B cell (primary cell): ENCODE measurements at regions not wholly inside any gene's neighbourhood (a gene's known extent, or its start where the extent isn't known, plus 50 kb on each side); places are given as distances from the start of the nearest gene placed in this dataset.

Experiments used
- ATAC-seq: fragments of 200-7000 bp; cut with Tn5 transposase; one replicate; pipeline ENCODE4 v1.10.0; 2021; ENCODE audit warnings: low read depth, mild to moderate bottlenecking, moderate number of reproducible peaks, moderate library complexity
- CTCF ChIA-PET: fragments of 350-600 bp; sonication (Branson Sonifier 250); formaldehyde crosslinking; loops from one replicate; lab custom pipeline; 2021; ENCODE audit warnings: antibody characterized with exemption, inconsistent platforms; lab: Charles Lee
- POLR2A ChIA-PET: fragments of 350-600 bp; sonication (Branson Sonifier 250); formaldehyde crosslinking; loops from one replicate; lab custom pipeline; 2021; ENCODE audit warnings: antibody characterized with exemption; lab: Charles Lee
- DNase-seq: peaks from one replicate; pipeline ENCODE4 v3.0.0; 2013
- H2AFZ ChIP-seq: 2 replicates; pipeline ENCODE4 v1.6.1; 2012; ENCODE audit warnings: mild to moderate bottlenecking, low read depth, low read length; ENCODE audit not compliant: insufficient read depth, poor library complexity, severe bottlenecking
- H3K27ac ChIP-seq, 2 donors: 1 replicate in 1 of 2; 2 replicates in 1 of 2; pipeline ENCODE4 v1.5.1; 2012 to 2013; ENCODE audit warnings: low read length in 2 of 2, mild to moderate bottlenecking in 2 of 2, moderate library complexity in 1 of 2
- H3K27me3 ChIP-seq, 4 experiments: fragments of 200-600 bp in 1 of 4; sonication (generic) in 1 of 4; replicated peaks in 1 of 4; 1 replicate in 2 of 4; 2 replicates in 2 of 4; pipeline versions ENCODE4 v1.6.1 to v1.7.0; 2013 to 2016; ENCODE audit warnings: low read length in 3 of 4, mild to moderate bottlenecking in 2 of 4, mixed read lengths in 1 of 4, moderate library complexity in 1 of 4; ENCODE audit not compliant: insufficient read depth in 4 of 4, control insufficient read depth in 3 of 4; ENCODE audit errors: control extremely low read depth in 1 of 4
- H3K36me3 ChIP-seq, 2 experiments: replicated peaks in 1 of 2; 1 replicate in 1 of 2; 2 replicates in 1 of 2; pipeline versions ENCODE4 v1.6.1 to v1.7.1; 2013; ENCODE audit warnings: low read length in 1 of 2; ENCODE audit not compliant: insufficient read depth in 2 of 2, control insufficient read depth in 1 of 2; ENCODE audit errors: control extremely low read depth in 1 of 2, extremely low read depth in 1 of 2
- H3K4me1 ChIP-seq, 2 donors: fragments of 200-600 bp in 1 of 2; sonication (generic) in 1 of 2; 1 replicate in 1 of 2; 2 replicates in 1 of 2; pipeline versions ENCODE4 v1.5.1 to v1.6.1; 2013 to 2017; ENCODE audit warnings: low read length in 2 of 2; ENCODE audit not compliant: control insufficient read depth in 2 of 2, insufficient read depth in 2 of 2
- H3K4me2 ChIP-seq: replicated peaks from 2 replicates; pipeline ENCODE3; 2012; ENCODE audit warnings: mild to moderate bottlenecking, low read depth, low read length; ENCODE audit not compliant: poor library complexity, severe bottlenecking
- H3K4me3 ChIP-seq, 5 experiments: fragments of 200-600 bp in 1 of 5; sonication (generic) in 1 of 5; 1 replicate in 3 of 5; 2 replicates in 2 of 5; pipeline versions ENCODE4 v1.5.1 to v1.7.0; 2011 to 2016; ENCODE audit warnings: low read length in 4 of 5, mild to moderate bottlenecking in 4 of 5, low read depth in 2 of 5, control low read depth in 1 of 5, moderate library complexity in 1 of 5; ENCODE audit not compliant: insufficient read depth in 1 of 5; ENCODE audit errors: control extremely low read depth in 1 of 5, extremely low read depth in 1 of 5
- H3K79me2 ChIP-seq: fragments of 200-600 bp; sonication (generic); one replicate; pipeline ENCODE4 v1.6.0; 2016; ENCODE audit warnings: low read length; ENCODE audit not compliant: control insufficient read depth, insufficient read depth
- H3K9ac ChIP-seq: fragments of 200-600 bp; sonication (generic); 2 replicates; pipeline ENCODE4 v1.6.1; 2017; ENCODE audit warnings: mild to moderate bottlenecking, low read length, moderate library complexity
- H3K9me3 ChIP-seq, 3 donors: one replicate each; pipeline versions ENCODE4 v1.6.1 to v1.7.1; 2013; ENCODE audit warnings: low read length in 2 of 3; ENCODE audit not compliant: control insufficient read depth in 2 of 3, insufficient read depth in 1 of 3; ENCODE audit errors: control extremely low read depth in 1 of 3
- H4K20me1 ChIP-seq: 2 replicates; pipeline ENCODE4 v1.6.0; 2012; ENCODE audit warnings: mild to moderate bottlenecking, low read length; ENCODE audit not compliant: insufficient read depth, control insufficient read depth, poor library complexity, severe bottlenecking
- H3K27ac Mint-ChIP-seq: one replicate; pipeline ENCODE4 v1.8.0; 2021; ENCODE audit warnings: mixed read lengths
- H3K27me3 Mint-ChIP-seq: one replicate; pipeline ENCODE4 v1.8.0; 2021; ENCODE audit warnings: mixed read lengths
- H3K4me1 Mint-ChIP-seq: one replicate; pipeline ENCODE4 v1.8.0; 2021; ENCODE audit warnings: mixed read lengths
- H3K4me3 Mint-ChIP-seq: one replicate; pipeline ENCODE4 v1.8.0; 2021; ENCODE audit warnings: mixed read lengths
- H3K9me3 Mint-ChIP-seq: one replicate; pipeline ENCODE4 v1.8.0; 2022; ENCODE audit warnings: mixed read lengths; ENCODE audit not compliant: insufficient read depth
- EZH2 ChIP-seq: IDR thresholded peaks from 2 replicates; pipeline ENCODE4 v1.6.1; 2012; ENCODE audit warnings: borderline replicate concordance, low read depth, mild to moderate bottlenecking, moderate library complexity, low read length; ENCODE audit not compliant: insufficient read depth, poor library complexity, severe bottlenecking
- WGBS: methylation state at CpG from one replicate; pipeline ENCODE4 v1.1.5; 2013; ENCODE audit warnings: missing lambda C conversion rate; ENCODE audit not compliant: insufficient coverage; 5-methylcytosine and 5-hydroxymethylcytosine counted together
- intact Hi-C: fragments of 100-400 bp; cut with micrococcal nuclease; formaldehyde crosslinking; loops from one replicate; pipeline ENCODE4 v1.10.0; 2022
- TF ChIP-seq, protein P1 (sequence below): fragments of 200-600 bp; IDR thresholded peaks from one replicate; pipeline ENCODE4 v1.8.0; 2022; ENCODE audit warnings: antibody characterized with exemption, mild to moderate bottlenecking

DNA sequence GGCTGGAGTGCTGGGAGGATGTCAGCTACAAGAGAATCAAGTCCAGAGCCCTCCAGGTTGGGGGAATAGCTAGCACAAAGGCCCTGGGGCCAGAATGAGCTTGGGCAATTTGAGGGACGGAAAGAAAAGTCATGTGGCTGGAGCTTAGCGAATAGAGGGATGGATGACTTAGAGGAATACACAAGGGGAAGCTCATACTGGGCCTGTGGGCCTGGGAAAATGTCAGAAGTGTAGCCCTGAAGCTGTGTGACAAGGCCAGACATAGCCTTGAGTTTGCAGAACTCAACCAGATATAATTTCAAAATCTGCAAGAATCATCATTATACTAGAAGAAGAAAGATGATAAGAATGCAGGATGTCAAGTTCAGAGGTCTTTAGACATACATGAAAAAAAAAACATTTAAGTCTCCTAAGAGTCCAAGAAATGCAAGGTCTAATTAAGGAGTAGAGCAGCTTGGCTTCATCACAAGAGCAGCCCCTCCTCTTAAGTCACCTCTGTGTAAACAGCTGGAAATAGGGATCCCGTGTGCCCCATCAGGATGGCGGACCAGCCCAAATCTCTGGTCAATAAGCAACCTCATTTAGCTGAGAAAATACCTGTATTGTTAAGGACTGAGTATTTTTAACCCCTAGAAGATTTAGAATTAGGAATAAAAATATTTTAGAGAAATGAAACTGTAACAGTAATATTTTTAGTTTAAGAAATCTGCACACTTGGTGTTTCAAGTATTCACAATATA, 66.6 kb downstream of the ABCC12 start:
- no peak overlapping the region for H3K4me3 ChIP-seq
- no peak overlapping the region for H3K9ac ChIP-seq
- whole genome bisulfite sequencing = 93% methylated on average over 2 of the region's 4 CpGs
- Mint-ChIP-seq H3K4me3 (no peak overlapping the region), H3K27me3 (peaks cover 25% of the 10 kb centered on the region), H3K27ac (no peak overlapping the region), H3K9me3 (no peaks in the 10 kb centered on the region), H3K4me1 (peaks cover 3% of the 10 kb centered on the region)
- H4K20me1 ChIP-seq = no peaks in the 10 kb centered on the region
- no peak for TF ChIP-seq EZH2
- TF ChIP-seq, protein P1, sequence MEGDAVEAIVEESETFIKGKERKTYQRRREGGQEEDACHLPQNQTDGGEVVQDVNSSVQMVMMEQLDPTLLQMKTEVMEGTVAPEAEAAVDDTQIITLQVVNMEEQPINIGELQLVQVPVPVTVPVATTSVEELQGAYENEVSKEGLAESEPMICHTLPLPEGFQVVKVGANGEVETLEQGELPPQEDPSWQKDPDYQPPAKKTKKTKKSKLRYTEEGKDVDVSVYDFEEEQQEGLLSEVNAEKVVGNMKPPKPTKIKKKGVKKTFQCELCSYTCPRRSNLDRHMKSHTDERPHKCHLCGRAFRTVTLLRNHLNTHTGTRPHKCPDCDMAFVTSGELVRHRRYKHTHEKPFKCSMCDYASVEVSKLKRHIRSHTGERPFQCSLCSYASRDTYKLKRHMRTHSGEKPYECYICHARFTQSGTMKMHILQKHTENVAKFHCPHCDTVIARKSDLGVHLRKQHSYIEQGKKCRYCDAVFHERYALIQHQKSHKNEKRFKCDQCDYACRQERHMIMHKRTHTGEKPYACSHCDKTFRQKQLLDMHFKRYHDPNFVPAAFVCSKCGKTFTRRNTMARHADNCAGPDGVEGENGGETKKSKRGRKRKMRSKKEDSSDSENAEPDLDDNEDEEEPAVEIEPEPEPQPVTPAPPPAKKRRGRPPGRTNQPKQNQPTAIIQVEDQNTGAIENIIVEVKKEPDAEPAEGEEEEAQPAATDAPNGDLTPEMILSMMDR = no peak
- H3K27ac ChIP-seq = no peak overlapping the region
- H3K4me1 ChIP-seq = no peaks in the 10 kb centered on the region
- ATAC-seq (no peak), DNase-seq (no peak)
- no peaks in the 10 kb centered on the region for H3K9me3 ChIP-seq
- no peak overlapping the region for H3K4me2 ChIP-seq
- CTCF ChIA-PET = no interaction called here
- H3K27me3 ChIP-seq = peaks cover 0 to 2% (median 0%) of the 10 kb centered on the region in 4 experiments
- H2AFZ ChIP-seq = no peak overlapping the region
- H3K36me3 ChIP-seq = no peaks in the 10 kb centered on the region
- intact Hi-C loops = no loop called here
- POLR2A ChIA-PET = no interaction called here
- no peaks in the 10 kb centered on the region for H3K79me2 ChIP-seq

DNA sequence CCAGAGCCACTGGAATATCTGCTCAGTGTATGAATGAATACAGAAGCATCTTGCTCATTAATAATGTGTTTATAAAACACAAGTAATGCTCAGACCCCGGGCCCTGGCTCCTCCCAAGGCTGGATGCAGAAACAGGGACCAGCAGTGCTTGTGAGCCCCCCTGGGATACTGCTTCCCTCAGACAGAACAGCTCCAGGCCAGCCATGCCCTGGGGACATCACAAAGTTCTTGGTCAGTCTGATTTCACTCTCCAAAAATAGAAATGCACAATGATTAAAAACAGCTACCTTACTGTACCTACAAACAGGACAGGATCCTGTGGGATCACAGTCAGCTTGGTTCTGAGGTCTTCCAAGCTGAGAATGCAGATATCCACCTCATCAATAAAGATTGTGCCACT, 68.2 kb downstream of the ABCC12 start:
- Histone ChIP-seq H3K4me1 (no peaks in the 10 kb centered on the region), H3K36me3 (no peaks in the 10 kb centered on the region), H3K27ac (no peak overlapping the region), H3K4me3 (no peak overlapping the region), H3K4me2 (no peak overlapping the region), H4K20me1 (no peaks in the 10 kb centered on the region), H2AFZ (no peak overlapping the region), H3K9ac (no peak overlapping the region), H3K27me3 (peaks cover 0 to 6% (median 0%) of the 10 kb centered on the region in 4 experiments), H3K79me2 (no peaks in the 10 kb centered on the region), H3K9me3 (peaks cover 0 to 3% (median 0%) of the 10 kb centered on the region in 3 donors)
- H3K4me1 Mint-ChIP-seq = peaks cover 3% of the 10 kb centered on the region
- H3K27ac Mint-ChIP-seq = no peak overlapping the region
- ATAC-seq (no peak), DNase-seq (no peak)
- peaks cover 22% of the 10 kb centered on the region for H3K27me3 Mint-ChIP-seq
- TF ChIP-seq EZH2 = no peak
- TF ChIP-seq, protein P1 = no peak
- 75% methylated on average over 1 of the region's 1 CpG for WGBS
- no peak overlapping the region for H3K4me3 Mint-ChIP-seq
- intact Hi-C loops = no loop called here
- ChIA-PET POLR2A (no interaction called here), CTCF (interaction anchor here (1.4 kb wide), 1 partner anchor 946 kb away, joined by 4 read pairs; no protein-coding TSS in a partner anchor)
- H3K9me3 Mint-ChIP-seq = no peaks in the 10 kb centered on the region
